BE2C (cell line): ENCODE measurements at regions not wholly inside any gene's neighbourhood (a gene's known extent, or its start where the extent isn't known, plus 50 kb on each side); places are given as distances from the start of the nearest gene placed in this dataset.

Experiments used
- DNase-seq: peaks from one replicate; pipeline ENCODE4 v3.0.0-alpha.2; 2020
- H3K27me3 ChIP-seq: fragments of 250-450 bp; sonication (Bioruptor Pico); 2 replicates; pipeline ENCODE4 v1.5.1; 2020; ENCODE audit warnings: mild to moderate bottlenecking
- H3K36me3 ChIP-seq: fragments of 250-450 bp; sonication (Bioruptor Pico); 2 replicates; pipeline ENCODE4 v1.5.1; 2020; ENCODE audit warnings: mild to moderate bottlenecking
- H3K4me1 ChIP-seq: fragments of 250-450 bp; sonication (Bioruptor Pico); 2 replicates; pipeline ENCODE4 v1.5.1; 2020
- H3K4me3 ChIP-seq: 2 replicates; pipeline ENCODE4 v1.5.1; 2011; ENCODE audit warnings: low read depth, low read length
- H3K9me3 ChIP-seq: fragments of 250-450 bp; sonication (Bioruptor Pico); 2 replicates; pipeline ENCODE4 v1.5.1; 2020
- TF ChIP-seq, protein P1 (sequence below): IDR thresholded peaks from 2 replicates; pipeline ENCODE4 v1.5.1; 2012; ENCODE audit warnings: mild to moderate bottlenecking, low read depth, low read length

DNA sequence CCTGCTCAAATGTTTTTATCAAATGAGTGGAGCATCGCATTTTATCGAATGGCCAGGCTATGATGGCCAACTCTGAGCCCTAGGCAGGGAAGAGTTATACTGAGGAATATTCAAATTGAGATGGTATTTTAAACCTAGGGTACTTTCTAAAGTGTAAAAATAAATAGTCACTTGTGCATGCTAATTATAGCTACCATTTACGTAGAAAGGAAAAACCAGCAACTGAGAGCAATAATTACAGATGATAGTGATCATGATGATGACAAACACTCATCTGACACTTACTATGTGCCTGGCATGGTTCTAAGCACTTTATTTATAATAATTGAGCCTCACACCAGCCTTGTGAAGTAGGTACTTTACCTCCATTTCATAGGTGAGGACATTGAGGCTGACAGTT lies 455.7 kb downstream of the CD83 start:
- Histone ChIP-seq H3K9me3 (no peaks in the 10 kb centered on the region), H3K4me1 (no peaks in the 10 kb centered on the region), H3K36me3 (no peaks in the 10 kb centered on the region), H3K4me3 (no peak overlapping the region), H3K27me3 (no peaks in the 10 kb centered on the region)
- TF ChIP-seq, protein P1, sequence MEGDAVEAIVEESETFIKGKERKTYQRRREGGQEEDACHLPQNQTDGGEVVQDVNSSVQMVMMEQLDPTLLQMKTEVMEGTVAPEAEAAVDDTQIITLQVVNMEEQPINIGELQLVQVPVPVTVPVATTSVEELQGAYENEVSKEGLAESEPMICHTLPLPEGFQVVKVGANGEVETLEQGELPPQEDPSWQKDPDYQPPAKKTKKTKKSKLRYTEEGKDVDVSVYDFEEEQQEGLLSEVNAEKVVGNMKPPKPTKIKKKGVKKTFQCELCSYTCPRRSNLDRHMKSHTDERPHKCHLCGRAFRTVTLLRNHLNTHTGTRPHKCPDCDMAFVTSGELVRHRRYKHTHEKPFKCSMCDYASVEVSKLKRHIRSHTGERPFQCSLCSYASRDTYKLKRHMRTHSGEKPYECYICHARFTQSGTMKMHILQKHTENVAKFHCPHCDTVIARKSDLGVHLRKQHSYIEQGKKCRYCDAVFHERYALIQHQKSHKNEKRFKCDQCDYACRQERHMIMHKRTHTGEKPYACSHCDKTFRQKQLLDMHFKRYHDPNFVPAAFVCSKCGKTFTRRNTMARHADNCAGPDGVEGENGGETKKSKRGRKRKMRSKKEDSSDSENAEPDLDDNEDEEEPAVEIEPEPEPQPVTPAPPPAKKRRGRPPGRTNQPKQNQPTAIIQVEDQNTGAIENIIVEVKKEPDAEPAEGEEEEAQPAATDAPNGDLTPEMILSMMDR: no peak
- no peak for DNase-seq

GRCh38 chr6:14573703-14574290 lies 456.2 kb downstream of the CD83 start:
- DNase-seq: no peak
- no peaks in the 10 kb centered on the region for H3K9me3 ChIP-seq
- H3K4me1 ChIP-seq: no peaks in the 10 kb centered on the region
- no peak overlapping the region for H3K4me3 ChIP-seq
- H3K36me3 ChIP-seq: no peaks in the 10 kb centered on the region
- no peaks in the 10 kb centered on the region for H3K27me3 ChIP-seq
- TF ChIP-seq, protein P1: no peak

GRCh38 chr6:14575961-14576360 lies 458.4 kb downstream of the CD83 start:
- DNase-seq: no peak
- H3K4me3 ChIP-seq: no peak overlapping the region
- H3K4me1 ChIP-seq: no peaks in the 10 kb centered on the region
- H3K36me3 ChIP-seq: no peaks in the 10 kb centered on the region
- H3K27me3 ChIP-seq: no peaks in the 10 kb centered on the region
- no peaks in the 10 kb centered on the region for H3K9me3 ChIP-seq
- TF ChIP-seq, protein P1: no peak

DNA sequence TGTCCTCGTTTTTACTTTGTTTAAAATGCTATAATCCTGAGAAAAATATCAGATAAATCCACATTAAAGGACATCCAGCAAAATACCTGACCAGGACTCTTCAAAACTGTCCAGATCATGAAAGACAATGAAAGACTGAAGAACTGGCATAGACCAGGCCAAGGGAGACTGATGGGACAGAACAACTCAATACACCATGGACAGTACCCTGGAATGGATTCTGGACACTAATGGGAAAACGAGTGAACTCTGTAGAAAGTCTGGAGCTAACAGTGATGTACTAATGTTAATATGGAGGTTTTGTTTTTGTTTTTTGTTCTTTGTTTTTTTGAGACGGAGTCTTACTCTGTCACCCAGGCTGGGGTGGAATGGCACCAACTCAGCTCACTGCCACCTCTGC lies 461.4 kb downstream of the CD83 start:
- H3K4me1 ChIP-seq: no peaks in the 10 kb centered on the region
- no peak overlapping the region for H3K4me3 ChIP-seq
- no peaks in the 10 kb centered on the region for H3K27me3 ChIP-seq
- no peaks in the 10 kb centered on the region for H3K36me3 ChIP-seq
- DNase-seq: no peak
- TF ChIP-seq, protein P1: no peak
- H3K9me3 ChIP-seq: no peaks in the 10 kb centered on the region

GRCh38 chr6:14582749-14583148 lies 465.2 kb downstream of the CD83 start:
- no peak overlapping the region for H3K4me3 ChIP-seq
- DNase-seq: no peak
- no peaks in the 10 kb centered on the region for H3K9me3 ChIP-seq
- no peaks in the 10 kb centered on the region for H3K36me3 ChIP-seq
- TF ChIP-seq, protein P1: no peak
- no peaks in the 10 kb centered on the region for H3K4me1 ChIP-seq
- H3K27me3 ChIP-seq: no peaks in the 10 kb centered on the region

DNA sequence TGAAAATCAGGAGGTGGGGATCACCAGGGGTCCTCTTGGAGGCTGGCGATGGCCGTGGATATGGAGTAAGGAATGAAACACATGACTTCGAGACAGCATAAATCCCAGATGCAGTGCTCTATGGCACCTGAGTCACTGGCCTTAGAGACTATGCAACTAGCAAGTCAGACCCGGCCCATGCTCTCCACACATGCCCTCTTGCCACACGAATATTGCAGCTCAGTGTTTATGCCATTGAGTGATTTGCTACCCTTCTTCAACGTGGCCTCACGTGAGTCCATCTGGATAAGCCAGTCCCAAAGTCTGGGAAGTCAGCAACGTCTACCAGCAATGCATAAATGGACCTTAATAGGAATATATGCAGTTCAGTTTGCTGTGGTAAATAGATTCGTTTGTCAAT lies 466.3 kb downstream of the CD83 start:
- TF ChIP-seq, protein P1: no peak
- H3K4me3 ChIP-seq: no peak overlapping the region
- DNase-seq: no peak
- H3K4me1 ChIP-seq: no peaks in the 10 kb centered on the region
- no peaks in the 10 kb centered on the region for H3K9me3 ChIP-seq
- no peaks in the 10 kb centered on the region for H3K36me3 ChIP-seq
- H3K27me3 ChIP-seq: no peaks in the 10 kb centered on the region
